T-cell (primary cell): ENCODE measurements at regions not wholly inside any gene's neighbourhood (a gene's known extent, or its start where the extent isn't known, plus 50 kb on each side); places are given as distances from the start of the nearest gene placed in this dataset.

Source experiments
- ATAC-seq, 4 experiments: fragments of 200-7000 bp in 3 of 4; fragments of 150-1000 bp in 1 of 4; cut with Tn5 transposase; replicated peaks in 1 of 4; 1 replicate in 3 of 4; 2 replicates in 1 of 4; pipeline ENCODE4 v1.10.0; 2021; ENCODE audit warnings: moderate library complexity in 3 of 4, mild to moderate bottlenecking in 2 of 4, moderate number of reproducible peaks in 1 of 4
- CTCF ChIA-PET, 2 donors: fragments of 300-600 bp; sonication (Branson Sonifier 250); formaldehyde crosslinking; loops; one replicate each; lab custom pipeline; 2022; ENCODE audit warnings: antibody characterized with exemption in 2 of 2; lab: Charles Lee
- POLR2A ChIA-PET, 2 donors: fragments of 300-600 bp; sonication (Branson Sonifier 250); formaldehyde crosslinking; loops; one replicate each; lab custom pipeline; 2022; ENCODE audit warnings: antibody characterized with exemption in 2 of 2; lab: Charles Lee
- DNase-seq, 35 experiments: peaks; one replicate each; pipeline versions ENCODE4 v3.0.0 to v3.0.0-alpha.2; 2013 to 2023
- H3K27ac ChIP-seq: one replicate; pipeline ENCODE4 v1.5.1; 2013; ENCODE audit warnings: low read length
- H3K27me3 ChIP-seq, 2 experiments: replicated peaks in 1 of 2; 1 replicate in 1 of 2; 2 replicates in 1 of 2; pipeline versions ENCODE4 v1.6.1 to v1.7.0; 2013; ENCODE audit warnings: low read length in 1 of 2, mixed read lengths in 1 of 2; ENCODE audit not compliant: control insufficient read depth in 2 of 2, insufficient read depth in 2 of 2; ENCODE audit errors: extremely low read depth in 1 of 2
- H3K36me3 ChIP-seq, 2 donors: 1 replicate in 1 of 2; 2 replicates in 1 of 2; pipeline versions ENCODE4 v1.6.1 to v1.7.0; 2013; ENCODE audit warnings: low read length in 1 of 2; ENCODE audit not compliant: control insufficient read depth in 2 of 2, insufficient read depth in 1 of 2; ENCODE audit errors: extremely low read depth in 1 of 2
- H3K4me1 ChIP-seq, 2 experiments: 1 replicate in 1 of 2; 2 replicates in 1 of 2; pipeline versions ENCODE4 v1.6.1 to v1.7.0; 2013; ENCODE audit warnings: low read length in 2 of 2, mixed read lengths in 1 of 2; ENCODE audit not compliant: insufficient read depth in 2 of 2, control insufficient read depth in 1 of 2; ENCODE audit errors: extremely low read depth in 1 of 2
- H3K4me3 ChIP-seq, 2 donors: 1 replicate in 1 of 2; 2 replicates in 1 of 2; pipeline versions ENCODE4 v1.5.1 to v1.7.0; 2013; ENCODE audit warnings: mild to moderate bottlenecking in 2 of 2, low read length in 1 of 2, moderate library complexity in 1 of 2; ENCODE audit not compliant: control insufficient read depth in 1 of 2; ENCODE audit errors: extremely low read depth in 1 of 2
- H3K9me3 ChIP-seq: 2 replicates; pipeline ENCODE4 v1.7.0; 2013
- H3K27ac Mint-ChIP-seq, 2 donors: one replicate each; pipeline ENCODE4 v1.8.0; 2020 to 2021; ENCODE audit warnings: mild to moderate bottlenecking in 2 of 2, mixed read lengths in 2 of 2
- H3K27me3 Mint-ChIP-seq, 2 donors: one replicate each; pipeline ENCODE4 v1.8.0; 2021 to 2022; ENCODE audit warnings: mixed read lengths in 2 of 2
- H3K36me3 Mint-ChIP-seq: one replicate; pipeline ENCODE4 v1.8.0; 2021; ENCODE audit warnings: mixed read lengths
- H3K4me1 Mint-ChIP-seq, 3 donors: one replicate each; pipeline ENCODE4 v1.8.0; 2020 to 2022; ENCODE audit warnings: mixed read lengths in 3 of 3, mild to moderate bottlenecking in 1 of 3
- H3K4me3 Mint-ChIP-seq, 3 donors: one replicate each; pipeline ENCODE4 v1.8.0; 2020 to 2022; ENCODE audit warnings: mild to moderate bottlenecking in 3 of 3, mixed read lengths in 3 of 3, moderate library complexity in 3 of 3
- H3K9me3 Mint-ChIP-seq, 3 donors: one replicate each; pipeline ENCODE4 v1.8.0; 2020 to 2022; ENCODE audit warnings: mixed read lengths in 3 of 3
- WGBS: methylation state at CpG from one replicate; pipeline ENCODE4 v1.1.5; 2013; ENCODE audit warnings: missing lambda C conversion rate; ENCODE audit not compliant: insufficient coverage; 5-methylcytosine and 5-hydroxymethylcytosine counted together

DNA sequence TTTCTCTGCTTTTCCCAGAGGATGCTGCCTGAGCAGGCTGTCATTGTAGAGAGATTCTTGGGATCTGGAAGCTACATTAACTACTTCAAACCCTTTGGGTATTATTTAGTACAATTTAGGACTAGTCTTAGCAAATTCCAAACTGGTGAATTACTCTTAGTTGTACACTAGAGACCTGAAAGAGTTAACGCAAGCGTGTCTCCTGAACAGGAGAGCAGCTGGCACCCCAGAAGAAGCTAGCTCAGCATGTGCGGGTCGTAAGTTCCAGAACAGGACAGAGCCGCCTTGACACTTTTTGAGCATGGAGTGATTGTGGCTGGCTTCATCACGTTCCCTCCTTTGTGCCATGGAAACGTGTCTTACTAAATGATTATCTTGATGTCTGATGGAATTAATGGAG lies 495.7 kb upstream of the TPK1 start:
- DNase-seq (no peak), ATAC-seq (no peak)
- WGBS = 90% methylated on average over 2 of the region's 7 CpGs
- Histone ChIP-seq H3K36me3 (no peaks in the 10 kb centered on the region), H3K27me3 (no peaks in the 10 kb centered on the region), H3K27ac (no peak overlapping the region), H3K4me3 (no peak overlapping the region), H3K4me1 (no peaks in the 10 kb centered on the region), H3K9me3 (peaks cover 2% of the 10 kb centered on the region)
- H3K4me3 Mint-ChIP-seq = no peak overlapping the region
- H3K27me3 Mint-ChIP-seq = no peaks in the 10 kb centered on the region
- ChIA-PET CTCF (no interaction called here), POLR2A (no interaction called here)
- no peaks in the 10 kb centered on the region for H3K4me1 Mint-ChIP-seq
- H3K27ac Mint-ChIP-seq = no peak overlapping the region
- no peaks in the 10 kb centered on the region for H3K36me3 Mint-ChIP-seq
- H3K9me3 Mint-ChIP-seq = peaks cover 13 to 19% (median 15%) of the 10 kb centered on the region in 3 donors

GRCh38 chr7:145331076-145331475 lies 495.2 kb upstream of the TPK1 start:
- H3K4me3 Mint-ChIP-seq = no peak overlapping the region
- ChIA-PET CTCF (no interaction called here), POLR2A (no interaction called here)
- Histone ChIP-seq H3K4me3 (no peak overlapping the region), H3K27ac (no peak overlapping the region), H3K27me3 (no peaks in the 10 kb centered on the region), H3K4me1 (no peaks in the 10 kb centered on the region), H3K36me3 (no peaks in the 10 kb centered on the region), H3K9me3 (peaks cover 2% of the 10 kb centered on the region)
- H3K27me3 Mint-ChIP-seq = no peaks in the 10 kb centered on the region
- no peak overlapping the region for H3K27ac Mint-ChIP-seq
- H3K36me3 Mint-ChIP-seq = no peaks in the 10 kb centered on the region
- no CpG with 5 or more reads among the region's 2 CpGs for WGBS
- ATAC-seq = no peak
- H3K9me3 Mint-ChIP-seq = peaks cover 10 to 19% (median 12%) of the 10 kb centered on the region in 3 donors
- DNase-seq = no peak
- H3K4me1 Mint-ChIP-seq = no peaks in the 10 kb centered on the region

- no peak overlapping the region for H3K27ac Mint-ChIP-seq
- ChIA-PET CTCF (no interaction called here), POLR2A (no interaction called here)
- no peaks in the 10 kb centered on the region for H3K27me3 Mint-ChIP-seq
- H3K9me3 ChIP-seq = peaks cover 2% of the 10 kb centered on the region
- ATAC-seq = no peak
- no peak overlapping the region for H3K4me3 Mint-ChIP-seq
- DNase-seq = no peak
- H3K36me3 Mint-ChIP-seq = no peaks in the 10 kb centered on the region
- WGBS = no CpG with 5 or more reads among the region's 1 CpG
- no peaks in the 10 kb centered on the region for H3K4me1 Mint-ChIP-seq
- H3K9me3 Mint-ChIP-seq = peaks cover 3 to 12% (median 8%) of the 10 kb centered on the region in 3 donors
- no peaks in the 10 kb centered on the region for H3K4me1 ChIP-seq
- H3K4me3 ChIP-seq = no peak overlapping the region
- H3K27me3 ChIP-seq = no peaks in the 10 kb centered on the region
- H3K36me3 ChIP-seq = no peaks in the 10 kb centered on the region
- H3K27ac ChIP-seq = no peak overlapping the region
Measured at GRCh38 chr7:145327646-145328045, 491.8 kb upstream of the TPK1 start.

DNA sequence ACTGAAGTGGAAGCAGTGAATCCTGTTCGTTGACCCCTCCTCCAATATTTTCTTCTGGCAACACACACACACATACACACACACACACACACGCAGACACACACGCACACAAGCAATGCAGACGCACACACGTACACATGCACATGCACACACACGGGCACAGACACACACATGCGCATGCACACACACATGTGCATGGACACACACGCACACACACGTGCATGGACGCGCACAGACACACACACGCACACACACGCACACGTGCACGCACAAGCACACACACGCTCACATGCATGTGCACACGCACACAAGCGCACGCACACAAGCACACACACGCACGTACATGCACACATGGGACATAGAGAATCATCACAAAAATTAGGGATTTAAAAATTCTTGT lies 488.2 kb upstream of the TPK1 start:
- Histone ChIP-seq H3K27ac (no peak overlapping the region), H3K4me1 (no peaks in the 10 kb centered on the region), H3K9me3 (peaks cover 3% of the 10 kb centered on the region), H3K27me3 (no peaks in the 10 kb centered on the region), H3K36me3 (no peaks in the 10 kb centered on the region), H3K4me3 (no peak overlapping the region)
- 94% methylated on average over 15 of the region's 21 CpGs for WGBS
- CTCF ChIA-PET = no interaction called here
- POLR2A ChIA-PET = no interaction called here
- H3K27me3 Mint-ChIP-seq = no peaks in the 10 kb centered on the region
- DNase-seq (no peak), ATAC-seq (no peak)
- H3K36me3 Mint-ChIP-seq = no peaks in the 10 kb centered on the region
- no peak overlapping the region for H3K27ac Mint-ChIP-seq
- H3K4me1 Mint-ChIP-seq = no peaks in the 10 kb centered on the region
- H3K9me3 Mint-ChIP-seq = peaks cover 0 to 6% (median 5%) of the 10 kb centered on the region in 3 donors
- no peak overlapping the region for H3K4me3 Mint-ChIP-seq

DNA sequence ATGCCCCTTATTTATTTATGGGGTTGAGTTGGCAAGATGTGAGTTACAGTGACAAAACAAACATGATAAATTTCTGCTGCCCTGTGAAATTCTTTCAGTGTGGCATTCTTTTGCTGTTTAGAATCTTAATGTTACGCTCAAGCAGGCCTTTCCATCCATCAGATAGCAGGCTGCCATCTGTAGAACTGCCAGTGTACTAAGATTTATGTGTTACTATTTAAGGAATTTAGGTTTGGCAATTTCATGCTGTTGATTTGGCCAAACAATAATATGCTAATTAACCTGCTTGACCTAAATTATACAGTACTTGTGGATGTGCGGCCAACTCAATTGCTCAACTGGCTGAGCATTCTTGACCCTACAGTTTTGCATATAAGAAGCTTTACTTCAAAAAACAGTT lies 477.7 kb upstream of the TPK1 start:
- no peaks in the 10 kb centered on the region for H3K27me3 ChIP-seq
- Mint-ChIP-seq H3K9me3 (peaks cover 3 to 10% (median 6%) of the 10 kb centered on the region in 3 donors), H3K27ac (no peak overlapping the region), H3K36me3 (no peaks in the 10 kb centered on the region), H3K4me1 (no peaks in the 10 kb centered on the region), H3K4me3 (no peak overlapping the region), H3K27me3 (no peaks in the 10 kb centered on the region)
- no peaks in the 10 kb centered on the region for H3K4me1 ChIP-seq
- no CpG with 5 or more reads among the region's 2 CpGs for WGBS
- no peak overlapping the region for H3K4me3 ChIP-seq
- CTCF ChIA-PET = no interaction called here
- POLR2A ChIA-PET = no interaction called here
- ATAC-seq = no peak
- H3K9me3 ChIP-seq = no peaks in the 10 kb centered on the region
- no peaks in the 10 kb centered on the region for H3K36me3 ChIP-seq
- no peak for DNase-seq
- H3K27ac ChIP-seq = no peak overlapping the region

- H3K27me3 ChIP-seq = no peaks in the 10 kb centered on the region
- ATAC-seq = no peak
- H3K36me3 ChIP-seq = no peaks in the 10 kb centered on the region
- H3K27ac ChIP-seq = no peak overlapping the region
- Mint-ChIP-seq H3K27me3 (no peaks in the 10 kb centered on the region), H3K4me3 (no peak overlapping the region), H3K36me3 (no peaks in the 10 kb centered on the region), H3K27ac (no peak overlapping the region), H3K4me1 (no peaks in the 10 kb centered on the region), H3K9me3 (peaks cover 0 to 5% (median 3%) of the 10 kb centered on the region in 3 donors)
- CTCF ChIA-PET = no interaction called here
- POLR2A ChIA-PET = no interaction called here
- H3K4me3 ChIP-seq = no peak overlapping the region
- no peak for DNase-seq
- no CpG with 5 or more reads among the region's 1 CpG for WGBS
- H3K4me1 ChIP-seq = no peaks in the 10 kb centered on the region
- H3K9me3 ChIP-seq = no peaks in the 10 kb centered on the region
Measured at GRCh38 chr7:145293754-145294153, 457.9 kb upstream of the TPK1 start.

DNA sequence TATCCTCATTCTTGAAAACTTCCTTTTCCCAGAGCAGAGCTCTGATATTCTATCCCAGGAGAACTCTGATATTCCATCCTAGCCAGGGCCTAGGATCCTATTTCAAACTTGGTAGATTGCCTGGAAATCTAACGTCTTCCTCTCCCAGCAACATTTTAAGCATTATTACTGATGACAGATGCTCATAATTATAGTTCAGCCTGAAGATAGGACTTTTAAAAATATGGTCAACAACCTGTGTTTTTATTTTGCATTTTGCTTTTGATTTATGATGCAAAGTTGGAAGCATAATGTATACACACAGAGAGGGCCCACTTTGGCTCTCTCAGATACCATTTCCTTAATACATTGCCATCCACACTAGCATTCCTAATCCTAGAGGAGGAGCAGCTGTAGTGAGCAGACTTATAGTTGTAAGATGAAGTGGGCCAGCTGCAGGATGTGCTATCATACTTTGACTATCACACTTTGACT lies 457.4 kb upstream of the TPK1 start:
- no peak overlapping the region for H3K4me3 Mint-ChIP-seq
- no CpG with 5 or more reads among the region's 1 CpG for WGBS
- ATAC-seq = no peak
- CTCF ChIA-PET = no interaction called here
- no peak overlapping the region for H3K27ac Mint-ChIP-seq
- no peak overlapping the region for H3K4me3 ChIP-seq
- H3K36me3 ChIP-seq = no peaks in the 10 kb centered on the region
- H3K27ac ChIP-seq = no peak overlapping the region
- no peaks in the 10 kb centered on the region for H3K4me1 ChIP-seq
- POLR2A ChIA-PET = no interaction called here
- no peaks in the 10 kb centered on the region for H3K9me3 ChIP-seq
- no peaks in the 10 kb centered on the region for H3K36me3 Mint-ChIP-seq
- no peaks in the 10 kb centered on the region for H3K27me3 ChIP-seq
- H3K9me3 Mint-ChIP-seq = peaks cover 0 to 5% (median 3%) of the 10 kb centered on the region in 3 donors
- H3K4me1 Mint-ChIP-seq = no peaks in the 10 kb centered on the region
- DNase-seq = no peak
- H3K27me3 Mint-ChIP-seq = no peaks in the 10 kb centered on the region
